Activated naive CD8-positive, alpha-beta T cell treated with anti-CD3 and anti-CD28 coated beads, Interleukin-2, amount 10 ng/mL, durations not matched to agents 7 days and 5 days (primary cell): ENCODE measurements at regions not wholly inside any gene's neighbourhood (a gene's known extent, or its start where the extent isn't known, plus 50 kb on each side); places are given as distances from the start of the nearest gene placed in this dataset.

Source experiments
- ATAC-seq: fragments of 150-1000 bp; cut with Tn5 transposase; one replicate; pipeline ENCODE4 v1.10.0; 2021; ENCODE audit warnings: low read depth, moderate library complexity
- POLR2A ChIA-PET: fragments of 350-600 bp; sonication (Branson Sonifier 250); formaldehyde crosslinking; loops from one replicate; lab custom pipeline; 2021; ENCODE audit warnings: antibody characterized with exemption; lab: Charles Lee
- DNase-seq: peaks from one replicate; pipeline ENCODE4 v3.0.0; 2021
- H3K27ac Mint-ChIP-seq: one replicate; pipeline ENCODE4 v1.8.0; 2022; ENCODE audit warnings: mild to moderate bottlenecking, mixed read lengths
- H3K27me3 Mint-ChIP-seq: one replicate; pipeline ENCODE4 v1.8.0; 2022; ENCODE audit warnings: mild to moderate bottlenecking, moderate library complexity, mixed read lengths
- H3K36me3 Mint-ChIP-seq: one replicate; pipeline ENCODE4 v1.8.0; 2021; ENCODE audit warnings: mild to moderate bottlenecking, mixed read lengths
- H3K4me1 Mint-ChIP-seq: one replicate; pipeline ENCODE4 v1.8.0; 2021; ENCODE audit warnings: mixed read lengths
- H3K4me3 Mint-ChIP-seq: one replicate; pipeline ENCODE4 v1.8.0; 2022; ENCODE audit warnings: mild to moderate bottlenecking, moderate library complexity, mixed read lengths
- H3K9me3 Mint-ChIP-seq: one replicate; pipeline ENCODE4 v1.8.0; 2021; ENCODE audit warnings: mixed read lengths

DNA sequence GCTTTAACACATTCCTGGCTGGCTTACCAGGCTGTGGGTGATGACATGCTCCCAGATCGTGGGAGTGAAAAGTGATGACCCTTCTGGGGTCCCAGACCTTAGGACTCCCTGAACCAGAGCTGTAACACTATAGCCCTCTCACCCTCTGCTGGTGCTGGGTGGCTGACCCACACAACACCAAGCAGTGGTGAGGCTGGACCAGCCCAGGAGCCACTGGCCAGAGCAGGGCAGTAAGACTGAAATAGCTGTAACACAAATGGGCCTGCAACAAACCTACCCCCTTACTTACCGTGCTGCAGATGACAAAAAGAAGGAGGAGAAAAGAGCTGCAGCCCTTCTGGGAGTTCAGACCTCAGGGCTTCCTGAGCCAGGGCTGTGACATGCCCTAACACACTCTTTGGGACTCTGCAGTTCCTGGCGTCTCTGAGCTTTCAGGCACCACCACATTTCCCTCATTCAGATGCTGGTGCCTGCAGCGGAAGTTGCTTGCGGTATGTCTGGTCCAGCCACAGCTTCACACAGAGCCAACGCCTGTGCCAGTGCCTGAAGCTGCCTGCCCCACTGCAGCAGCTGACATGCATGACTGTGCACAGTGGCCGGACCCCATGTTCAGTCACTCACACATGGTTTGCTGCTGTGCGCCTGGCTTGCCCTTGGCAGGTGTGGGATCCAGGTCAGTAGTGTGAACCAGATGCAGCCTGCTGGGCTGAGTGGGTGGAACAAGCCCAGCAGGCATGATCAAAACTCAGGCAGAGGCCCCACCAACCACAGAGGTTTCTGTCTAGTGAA is 1247.4 kb downstream of the EFNA5 start:
- Mint-ChIP-seq H3K36me3 (no peaks in the 10 kb centered on the region), H3K9me3 (no peaks in the 10 kb centered on the region)

DNA sequence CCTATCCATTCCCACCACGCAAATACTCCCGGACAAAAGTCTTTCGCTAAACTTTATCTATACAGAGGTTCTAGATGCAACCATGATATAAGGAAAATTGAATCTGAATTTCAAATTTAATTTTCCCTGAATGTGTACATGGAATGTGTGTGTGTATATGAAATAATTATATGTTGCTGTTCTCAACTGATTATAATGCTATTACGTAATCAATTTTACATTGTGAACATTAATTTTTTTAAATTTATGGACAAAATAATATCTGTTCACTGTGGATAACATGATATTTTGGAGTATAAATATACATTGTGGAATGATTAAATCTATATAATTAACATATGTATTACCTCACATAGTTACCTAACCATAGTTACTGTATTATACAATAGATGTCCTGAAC is 1250.6 kb downstream of the EFNA5 start:
- Mint-ChIP-seq H3K36me3 (no peaks in the 10 kb centered on the region), H3K4me3 (no peak overlapping the region), H3K4me1 (no peaks in the 10 kb centered on the region), H3K27ac (no peak overlapping the region), H3K9me3 (no peaks in the 10 kb centered on the region), H3K27me3 (no peaks in the 10 kb centered on the region)
- ATAC-seq (no peak), DNase-seq (no peak)
- POLR2A ChIA-PET = no interaction called here

More for the DNA sequence above, 1247.4 kb downstream of the EFNA5 start:
- DNase-seq (no peak), ATAC-seq (no peak)
- POLR2A ChIA-PET = no interaction called here
- Mint-ChIP-seq H3K4me1 (no peaks in the 10 kb centered on the region), H3K27me3 (no peaks in the 10 kb centered on the region), H3K4me3 (no peak overlapping the region), H3K27ac (no peak overlapping the region)

DNA sequence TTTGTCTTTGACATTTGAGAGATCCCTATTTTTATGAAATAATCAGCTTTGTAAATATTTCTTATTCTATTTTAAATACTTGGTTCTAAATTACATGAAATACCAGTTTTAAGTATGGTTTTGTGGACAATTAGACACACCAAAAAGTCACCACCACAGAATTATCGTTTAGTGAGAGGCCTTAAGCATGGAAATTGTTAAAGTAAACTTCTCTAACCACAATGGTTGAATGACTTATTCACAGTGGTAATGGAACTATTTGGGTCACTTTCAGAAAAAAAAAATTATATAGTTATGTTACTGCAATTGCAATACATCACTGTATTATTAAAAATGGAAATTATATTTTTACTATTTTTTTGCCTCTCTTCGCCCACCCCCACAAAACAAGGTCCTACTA is 1252.5 kb downstream of the EFNA5 start:
- H3K9me3 Mint-ChIP-seq = no peaks in the 10 kb centered on the region
- no peak overlapping the region for H3K27ac Mint-ChIP-seq
- no peak for ATAC-seq

DNA sequence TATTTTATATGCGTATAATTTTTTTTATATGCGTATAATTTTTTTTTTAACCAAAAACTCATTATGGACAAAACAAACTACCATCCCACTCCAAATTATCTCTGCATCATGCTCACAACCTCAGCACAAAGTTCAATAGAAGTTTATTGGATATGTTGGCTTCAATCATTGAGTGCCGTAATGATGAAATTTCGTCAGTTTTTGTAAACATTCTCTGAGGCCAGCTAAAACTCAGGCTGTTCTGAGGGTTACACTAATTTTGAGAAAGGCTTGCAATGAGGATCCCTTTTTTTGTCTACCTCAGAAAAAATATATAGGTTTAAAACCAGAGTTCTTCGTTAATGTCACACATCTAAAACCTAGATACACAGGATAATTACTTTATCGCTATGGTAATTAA is 1253.2 kb downstream of the EFNA5 start:
- POLR2A ChIA-PET = no interaction called here
- ATAC-seq (no peak), DNase-seq (no peak)
- Mint-ChIP-seq H3K9me3 (no peaks in the 10 kb centered on the region), H3K36me3 (no peaks in the 10 kb centered on the region), H3K27ac (no peak overlapping the region), H3K4me1 (no peaks in the 10 kb centered on the region), H3K4me3 (no peak overlapping the region), H3K27me3 (no peaks in the 10 kb centered on the region)

More for the DNA sequence above, 1252.5 kb downstream of the EFNA5 start:
- POLR2A ChIA-PET = no interaction called here
- DNase-seq = no peak
- no peaks in the 10 kb centered on the region for H3K36me3 Mint-ChIP-seq
- H3K27me3 Mint-ChIP-seq = no peaks in the 10 kb centered on the region
- no peaks in the 10 kb centered on the region for H3K4me1 Mint-ChIP-seq
- no peak overlapping the region for H3K4me3 Mint-ChIP-seq

DNA sequence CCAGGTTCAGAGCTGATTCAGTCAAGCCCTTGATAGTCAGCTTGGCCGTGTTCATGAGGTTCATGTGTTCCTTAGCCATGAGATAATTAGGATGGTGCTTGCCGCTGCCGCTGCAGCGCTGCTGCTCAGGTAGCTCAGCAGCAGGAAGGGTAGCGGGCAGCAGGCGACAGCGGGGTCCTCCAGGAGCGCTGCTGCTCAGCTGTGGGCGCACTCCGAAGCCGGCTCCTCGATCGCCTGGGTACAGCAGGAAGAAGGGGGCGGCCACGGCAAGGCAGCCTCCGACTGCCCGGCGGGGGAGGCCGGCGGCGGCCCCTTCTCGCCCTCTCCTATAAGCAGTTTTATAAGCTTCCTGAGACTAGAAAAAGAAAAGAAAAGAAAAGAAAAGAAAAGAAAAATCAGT is 1253.6 kb downstream of the EFNA5 start:
- POLR2A ChIA-PET = no interaction called here

DNA sequence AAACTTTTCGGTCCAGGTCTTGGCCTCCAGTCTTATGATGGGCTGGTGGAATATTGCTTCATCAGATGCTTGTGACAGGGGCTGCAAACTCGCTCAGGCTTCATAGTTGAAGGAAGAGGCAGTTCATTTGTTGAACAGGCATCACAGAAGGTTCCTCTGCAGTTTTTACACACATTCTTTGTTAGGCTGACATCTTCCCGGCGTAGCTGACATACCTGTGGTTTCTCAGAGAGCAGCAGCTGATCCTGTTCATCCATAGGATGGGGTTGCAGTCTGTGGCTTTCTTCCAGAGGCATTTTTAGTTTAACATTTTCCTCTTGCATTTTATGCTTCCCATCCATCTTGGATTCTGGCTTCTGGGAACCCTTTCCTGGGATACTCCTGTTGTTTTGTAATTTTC is 1255.2 kb downstream of the EFNA5 start:
- Mint-ChIP-seq H3K36me3 (no peaks in the 10 kb centered on the region), H3K4me1 (no peaks in the 10 kb centered on the region), H3K9me3 (no peaks in the 10 kb centered on the region), H3K27ac (no peak overlapping the region), H3K27me3 (no peaks in the 10 kb centered on the region), H3K4me3 (no peak overlapping the region)
- POLR2A ChIA-PET = no interaction called here
- ATAC-seq (no peak), DNase-seq (no peak)

More for the DNA sequence above, 1253.6 kb downstream of the EFNA5 start:
- ATAC-seq = no peak
- Mint-ChIP-seq H3K36me3 (no peaks in the 10 kb centered on the region), H3K27me3 (no peaks in the 10 kb centered on the region), H3K9me3 (no peaks in the 10 kb centered on the region), H3K27ac (no peak overlapping the region), H3K4me3 (no peak overlapping the region), H3K4me1 (no peaks in the 10 kb centered on the region)
- DNase-seq = no peak

DNA sequence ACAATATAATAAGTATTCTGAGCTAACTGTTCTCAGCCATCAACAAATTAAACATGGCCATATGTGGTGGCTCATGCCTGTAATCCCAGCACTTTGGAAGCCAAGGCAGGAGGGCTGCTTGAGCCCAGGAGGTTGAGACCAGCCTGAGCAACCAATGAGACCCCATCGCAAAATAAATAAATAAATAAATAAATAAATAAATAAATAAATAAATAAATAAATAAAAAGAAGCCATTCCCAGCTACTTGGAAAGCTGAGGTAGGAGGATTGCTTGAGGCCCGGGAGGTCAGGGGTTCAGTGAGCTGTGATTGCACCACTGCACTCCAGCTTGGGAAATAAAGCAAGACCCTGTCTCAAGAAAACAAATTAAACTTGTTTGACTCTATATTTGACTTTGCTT is 1256.4 kb downstream of the EFNA5 start:
- H3K9me3 Mint-ChIP-seq = peaks cover 2% of the 10 kb centered on the region
- no peak overlapping the region for H3K4me3 Mint-ChIP-seq
- no peak overlapping the region for H3K27ac Mint-ChIP-seq
- no peaks in the 10 kb centered on the region for H3K27me3 Mint-ChIP-seq
- POLR2A ChIA-PET = no interaction called here
- H3K4me1 Mint-ChIP-seq = no peaks in the 10 kb centered on the region
- DNase-seq = no peak
- H3K36me3 Mint-ChIP-seq = no peaks in the 10 kb centered on the region
- no peak for ATAC-seq

DNA sequence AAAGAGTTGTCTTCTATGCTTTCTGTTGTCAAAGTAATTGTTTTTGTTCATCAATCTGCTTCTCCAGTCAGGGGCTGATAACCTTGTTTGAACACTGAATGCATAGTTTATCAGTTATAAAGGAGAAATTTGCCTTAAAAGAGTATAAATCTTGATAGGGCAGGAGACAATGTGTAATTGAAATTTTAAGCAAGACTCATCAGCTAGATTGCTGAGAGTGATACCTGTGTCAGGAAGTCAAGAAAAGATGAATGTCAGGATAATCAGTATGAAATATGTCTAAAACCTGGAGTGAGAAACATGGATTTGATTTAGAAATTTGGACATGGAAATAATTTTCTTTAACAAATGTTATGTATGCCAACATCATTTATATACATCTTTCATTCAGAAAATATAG is 1258.1 kb downstream of the EFNA5 start:
- POLR2A ChIA-PET = no interaction called here
- no peaks in the 10 kb centered on the region for H3K4me1 Mint-ChIP-seq
- H3K36me3 Mint-ChIP-seq = no peaks in the 10 kb centered on the region
- H3K27ac Mint-ChIP-seq = no peak overlapping the region
- no peaks in the 10 kb centered on the region for H3K27me3 Mint-ChIP-seq
- H3K4me3 Mint-ChIP-seq = no peak overlapping the region
- peaks cover 2% of the 10 kb centered on the region for H3K9me3 Mint-ChIP-seq
- ATAC-seq (no peak), DNase-seq (no peak)

DNA sequence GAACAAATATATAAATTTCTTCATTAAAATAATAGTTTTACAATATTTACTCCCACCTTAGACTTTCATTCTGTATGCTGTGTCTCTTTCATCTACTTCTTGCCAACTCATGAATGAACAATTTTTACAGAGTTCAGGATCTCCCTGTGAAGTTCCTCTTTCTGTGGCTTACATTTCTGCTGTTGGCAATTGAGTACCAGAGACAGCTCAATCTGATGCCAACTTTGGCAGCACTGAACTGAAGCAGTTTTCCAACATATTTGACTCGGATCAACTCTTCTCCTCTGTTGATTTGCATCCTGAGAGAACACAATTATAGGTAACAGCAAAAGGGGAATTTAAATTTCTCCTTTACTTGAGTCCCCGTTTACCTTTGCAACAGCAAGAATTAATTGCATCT is 1262.2 kb downstream of the EFNA5 start:
- DNase-seq = no peak

DNA sequence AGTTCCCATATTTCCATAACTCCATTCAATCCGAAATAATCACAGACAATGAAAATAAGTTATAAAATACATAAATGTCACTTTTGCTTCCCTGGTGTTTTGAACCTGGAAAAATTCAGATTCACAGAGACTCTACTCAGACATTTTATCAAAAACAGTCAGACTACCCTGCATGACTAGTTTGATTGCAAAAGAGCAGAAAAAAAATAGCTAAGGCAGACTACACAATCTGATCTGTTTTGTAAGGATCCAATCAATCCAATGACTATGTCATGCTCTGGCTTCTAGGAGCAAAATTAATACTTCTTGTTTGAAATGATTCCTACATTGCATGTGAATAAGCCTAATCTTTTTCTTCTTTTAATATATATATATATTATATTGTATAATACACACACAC is 1262.6 kb downstream of the EFNA5 start:
- Mint-ChIP-seq H3K4me1 (no peaks in the 10 kb centered on the region), H3K4me3 (no peak overlapping the region), H3K27me3 (no peaks in the 10 kb centered on the region), H3K27ac (no peak overlapping the region), H3K9me3 (peaks cover 4% of the 10 kb centered on the region), H3K36me3 (no peaks in the 10 kb centered on the region)
- ATAC-seq = no peak
- DNase-seq = no peak
- POLR2A ChIA-PET = no interaction called here

More for the DNA sequence above, 1262.2 kb downstream of the EFNA5 start:
- POLR2A ChIA-PET = no interaction called here
- H3K36me3 Mint-ChIP-seq = no peaks in the 10 kb centered on the region
- H3K27me3 Mint-ChIP-seq = no peaks in the 10 kb centered on the region
- no peak for ATAC-seq
- H3K9me3 Mint-ChIP-seq = peaks cover 4% of the 10 kb centered on the region
- no peak overlapping the region for H3K27ac Mint-ChIP-seq
- H3K4me1 Mint-ChIP-seq = no peaks in the 10 kb centered on the region
- H3K4me3 Mint-ChIP-seq = no peak overlapping the region

DNA sequence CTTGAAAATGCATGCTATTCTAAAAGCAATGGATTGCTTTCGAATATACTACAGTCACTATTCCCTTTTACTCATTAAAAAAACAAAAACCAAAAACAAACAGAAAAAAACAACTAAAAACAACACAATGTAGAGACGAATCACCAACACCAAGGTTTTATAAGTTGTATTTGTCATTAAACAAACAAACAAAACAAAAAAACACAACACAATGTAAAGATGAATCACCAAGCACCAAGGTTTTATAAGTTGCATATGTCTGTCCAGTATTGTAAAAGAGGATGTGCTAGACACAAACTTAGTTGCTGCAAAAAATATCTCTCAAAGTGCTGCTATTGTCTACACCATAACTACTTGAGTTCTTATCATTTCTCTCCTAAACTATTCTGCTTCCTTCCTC is 1269.2 kb downstream of the EFNA5 start:
- H3K4me1 Mint-ChIP-seq = no peaks in the 10 kb centered on the region
- H3K36me3 Mint-ChIP-seq = no peaks in the 10 kb centered on the region
- H3K4me3 Mint-ChIP-seq = no peak overlapping the region

DNA sequence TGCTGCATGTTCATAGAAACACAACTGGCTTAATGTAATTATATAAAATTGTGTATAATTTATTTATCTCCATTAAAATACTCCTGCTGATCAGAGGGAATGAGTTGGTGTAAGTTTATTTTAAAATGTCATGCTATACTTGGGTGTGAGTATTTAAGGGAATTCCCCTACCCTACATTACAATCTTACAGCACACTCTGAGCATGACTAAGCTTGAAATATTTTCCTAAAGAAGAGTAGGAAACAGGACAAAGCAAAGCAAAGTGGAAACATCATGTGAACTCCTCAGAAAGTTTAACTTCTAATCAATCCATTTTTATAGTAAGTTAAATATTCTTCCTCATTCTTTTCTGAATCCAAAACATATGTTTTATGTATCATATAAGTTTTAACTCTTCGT is 1271.3 kb downstream of the EFNA5 start:
- POLR2A ChIA-PET = no interaction called here
- H3K27me3 Mint-ChIP-seq = no peaks in the 10 kb centered on the region
- ATAC-seq (no peak), DNase-seq (no peak)
- H3K9me3 Mint-ChIP-seq = peaks cover under 1% of the 10 kb centered on the region
- no peak overlapping the region for H3K4me3 Mint-ChIP-seq
- no peaks in the 10 kb centered on the region for H3K36me3 Mint-ChIP-seq
- H3K4me1 Mint-ChIP-seq = no peaks in the 10 kb centered on the region
- no peak overlapping the region for H3K27ac Mint-ChIP-seq

More for the DNA sequence above, 1269.2 kb downstream of the EFNA5 start:
- no peak overlapping the region for H3K27ac Mint-ChIP-seq
- ATAC-seq (no peak), DNase-seq (no peak)
- no peaks in the 10 kb centered on the region for H3K27me3 Mint-ChIP-seq
- POLR2A ChIA-PET = no interaction called here
- peaks cover 1% of the 10 kb centered on the region for H3K9me3 Mint-ChIP-seq

DNA sequence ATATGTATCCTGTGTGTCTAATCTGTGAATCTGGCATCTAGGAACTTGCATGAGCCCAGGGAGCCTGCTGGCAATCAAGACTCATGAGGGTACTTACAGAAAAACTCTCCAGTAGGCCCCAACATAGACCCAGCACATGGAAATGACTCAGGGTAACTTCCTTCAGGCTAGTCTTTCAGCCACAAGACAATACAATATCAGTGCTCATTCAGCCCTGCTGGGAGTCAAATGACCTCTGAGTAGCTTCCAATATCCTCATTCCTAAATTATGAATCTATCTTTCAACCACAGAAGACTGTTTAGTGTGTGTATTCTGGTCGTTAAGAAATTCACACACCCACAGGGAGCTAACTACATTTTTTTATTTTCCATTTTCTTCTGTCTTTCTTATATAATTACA is 1273.0 kb downstream of the EFNA5 start:
- no peaks in the 10 kb centered on the region for H3K4me1 Mint-ChIP-seq

DNA sequence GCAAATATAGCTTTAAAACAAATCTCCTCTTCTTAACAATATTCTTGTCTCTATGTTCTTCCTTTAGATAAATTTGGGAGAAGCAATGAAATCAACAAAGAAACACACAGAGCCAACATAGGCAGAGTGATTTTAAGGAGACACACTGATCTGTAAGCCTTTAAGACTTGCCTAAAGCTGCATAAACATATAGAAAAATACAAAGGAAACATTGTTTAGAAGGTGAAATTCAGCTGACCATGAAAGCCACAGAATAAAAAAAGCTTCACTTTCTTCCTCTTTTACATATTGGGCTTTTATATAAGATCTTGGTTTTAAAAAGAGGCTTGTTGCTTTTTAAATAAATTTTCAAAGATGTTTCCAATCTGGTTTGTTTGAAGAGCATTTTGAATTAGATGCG is 1277.5 kb downstream of the EFNA5 start:
- H3K9me3 Mint-ChIP-seq = no peaks in the 10 kb centered on the region
- no peak overlapping the region for H3K4me3 Mint-ChIP-seq
- H3K36me3 Mint-ChIP-seq = no peaks in the 10 kb centered on the region
- POLR2A ChIA-PET = no interaction called here
- no peaks in the 10 kb centered on the region for H3K27me3 Mint-ChIP-seq
- DNase-seq = no peak
- ATAC-seq = no peak
- H3K4me1 Mint-ChIP-seq = no peaks in the 10 kb centered on the region
- H3K27ac Mint-ChIP-seq = no peak overlapping the region

More for the DNA sequence above, 1273.0 kb downstream of the EFNA5 start:
- Mint-ChIP-seq H3K27me3 (no peaks in the 10 kb centered on the region), H3K4me3 (no peak overlapping the region), H3K27ac (no peak overlapping the region), H3K9me3 (no peaks in the 10 kb centered on the region), H3K36me3 (no peaks in the 10 kb centered on the region)
- POLR2A ChIA-PET = no interaction called here
- no peak for DNase-seq
- ATAC-seq = no peak
